Renal pelvis (tissue), 1 donor: ENCODE measurements at regions not wholly inside any gene's neighbourhood (a gene's known extent, or its start where the extent isn't known, plus 50 kb on each side); places are given as distances from the start of the nearest gene placed in this dataset.

Experiments used
- DNase-seq: peaks from one replicate; pipeline ENCODE4 v3.0.0-alpha.2; 2013

GRCh38 chr10:10367264-10367663 lies 650.4 kb upstream of the CELF2 start:
- DNase-seq: no peak

- DNase-seq: no peak
Measured at GRCh38 chr10:10368951-10369576, 648.6 kb upstream of the CELF2 start.

- DNase-seq: no peak
Measured at GRCh38 chr10:10385831-10386230, 631.8 kb upstream of the CELF2 start.

GRCh38 chr10:10389182-10389581 lies 628.5 kb upstream of the CELF2 start:
- no peak for DNase-seq

- DNase-seq: no peak
Measured at GRCh38 chr10:10392511-10392910, 625.2 kb upstream of the CELF2 start.

- no peak for DNase-seq
Measured at GRCh38 chr10:10394933-10395658, 622.6 kb upstream of the CELF2 start.

- no peak for DNase-seq
Measured at GRCh38 chr10:10396601-10397000, 621.1 kb upstream of the CELF2 start.

GRCh38 chr10:10397906-10398305 lies 619.8 kb upstream of the CELF2 start:
- no peak for DNase-seq

GRCh38 chr10:10403762-10404161 lies 613.9 kb upstream of the CELF2 start:
- no peak for DNase-seq

GRCh38 chr10:10417671-10418070 lies 600.0 kb upstream of the CELF2 start:
- no peak for DNase-seq

GRCh38 chr10:10418387-10418786 lies 599.3 kb upstream of the CELF2 start:
- DNase-seq: no peak

- DNase-seq: no peak
Measured at GRCh38 chr10:10421071-10421470, 596.6 kb upstream of the CELF2 start.

- no peak for DNase-seq
Measured at GRCh38 chr10:10431422-10432066, 586.1 kb upstream of the CELF2 start.

GRCh38 chr10:10432296-10433035 lies 585.2 kb upstream of the CELF2 start:
- no peak for DNase-seq

GRCh38 chr10:10434312-10434711 lies 583.4 kb upstream of the CELF2 start:
- no peak for DNase-seq

GRCh38 chr10:10437886-10438285 lies 579.8 kb upstream of the CELF2 start:
- no peak for DNase-seq

GRCh38 chr10:10438335-10439100 lies 579.2 kb upstream of the CELF2 start:
- no peak for DNase-seq

- no peak for DNase-seq
Measured at GRCh38 chr10:10456856-10457255, 560.8 kb upstream of the CELF2 start.

- DNase-seq: no peak
Measured at GRCh38 chr10:10460451-10460850, 557.2 kb upstream of the CELF2 start.

- no peak for DNase-seq
Measured at GRCh38 chr10:10462151-10462941, 555.3 kb upstream of the CELF2 start.

GRCh38 chr10:10471758-10472157 lies 545.9 kb upstream of the CELF2 start:
- no peak for DNase-seq
